GM12878 (cell line): ENCODE measurements at regions not wholly inside any gene's neighbourhood (a gene's known extent, or its start where the extent isn't known, plus 50 kb on each side); places are given as distances from the start of the nearest gene placed in this dataset.

Experiments used
- BCL11A ChIP-seq: IDR thresholded peaks from 2 replicates; pipeline ENCODE4 v1.6.1; 2011; ENCODE audit warnings: low read depth, low read length
- BCLAF1 ChIP-seq: fragments of 450-650 bp; IDR thresholded peaks from 2 replicates; pipeline ENCODE4 v1.6.1; 2017; ENCODE audit warnings: antibody characterized with exemption, mild to moderate bottlenecking, moderate library complexity
- CTCF ChIP-seq, 3 experiments: IDR thresholded peaks in 2 of 3; conservative IDR thresholded peaks in 1 of 3; 2 replicates each; pipeline ENCODE4 v1.5.1; 2011; ENCODE audit warnings: low read depth in 3 of 3, low read length in 3 of 3, mild to moderate bottlenecking in 3 of 3, control low read depth in 2 of 3, moderate library complexity in 2 of 3, inconsistent platforms in 1 of 3, mixed read lengths in 1 of 3; ENCODE audit not compliant: control insufficient read depth in 2 of 3, insufficient read depth in 1 of 3; ENCODE audit errors: extremely low read depth in 1 of 3
- ETV6 ChIP-seq, 2 experiments: fragments of 450-650 bp in 1 of 2; IDR thresholded peaks in 1 of 2; conservative IDR thresholded peaks in 1 of 2; 2 replicates each; pipeline ENCODE4 v1.6.1; 2014; ENCODE audit warnings: antibody characterized with exemption in 1 of 2, borderline replicate concordance in 1 of 2, low read depth in 1 of 2, mild to moderate bottlenecking in 1 of 2, moderate library complexity in 1 of 2
- MYC ChIP-seq: IDR thresholded peaks from 2 replicates; pipeline ENCODE4 v1.6.1; 2011; ENCODE audit warnings: mild to moderate bottlenecking, low read length, moderate library complexity, inconsistent platforms; ENCODE audit not compliant: insufficient read depth, insufficient replicate concordance, insufficient read length, severe bottlenecking
- NR2C2 ChIP-seq: IDR thresholded peaks from 2 replicates; pipeline ENCODE4 v1.6.1; 2011; ENCODE audit warnings: borderline replicate concordance, low read depth; ENCODE audit not compliant: control insufficient read depth, insufficient read length
- RAD51 ChIP-seq: fragments of 450-650 bp; IDR thresholded peaks from 2 replicates; pipeline ENCODE4 v1.6.1; 2016; ENCODE audit warnings: moderate library complexity, mild to moderate bottlenecking, inconsistent platforms
- REST ChIP-seq: IDR thresholded peaks from 2 replicates; pipeline ENCODE4 v1.6.1; 2012; ENCODE audit warnings: mild to moderate bottlenecking, low read depth, low read length
- TCF7 ChIP-seq: IDR thresholded peaks from 2 replicates; pipeline ENCODE4 v1.6.1; 2014; ENCODE audit warnings: antibody characterized with exemption, borderline replicate concordance
- YBX1 ChIP-seq: fragments of 450-650 bp; IDR thresholded peaks from 2 replicates; pipeline ENCODE4 v1.6.1; 2016; ENCODE audit warnings: antibody characterized with exemption

GRCh38 chr16:85471469-85472431, 141.4 kb upstream of the GSE1 start:
- no peak for TF ChIP-seq BCLAF1
- no peak for TF ChIP-seq CTCF (IDR thresholded peaks at IDR 0.05 in 2 of 3, conservative IDR thresholded peaks at IDR 0.05 in 1 of 3; ENCODE audit: control insufficient read depth in 2 of 3, extremely low read depth in 1 of 3, insufficient read depth in 1 of 3, low read depth in 3 of 3, low read length in 3 of 3)
- TF ChIP-seq REST, result no peak
- no peak for TF ChIP-seq ETV6 (conservative IDR thresholded peaks at IDR 0.05 in 1 of 2, IDR thresholded peaks at IDR 0.05 in 1 of 2; ENCODE audit: borderline replicate concordance in 1 of 2, low read depth in 1 of 2)
- no peak for TF ChIP-seq RAD51
- TF ChIP-seq BCL11A, result no peak
- no peak for TF ChIP-seq NR2C2
- TF ChIP-seq MYC, result no peak
- no peak for TF ChIP-seq TCF7
- TF ChIP-seq YBX1, result no peak
